MM.1S (cell line): ENCODE measurements at regions not wholly inside any gene's neighbourhood (a gene's known extent, or its start where the extent isn't known, plus 50 kb on each side); places are given as distances from the start of the nearest gene placed in this dataset.
A peak's percentile ranks its signal among the peaks of the same experiment; 100 is the strongest.

Source experiments
- DNase-seq: peaks from one replicate; pipeline ENCODE4 v3.0.0-alpha.2; 2015
- H2AFZ ChIP-seq: fragments of 300-600 bp; sonication (generic); 2 replicates; pipeline ENCODE4 v1.6.0; 2016; ENCODE audit warnings: antibody characterized with exemption, low read length
- H3F3A ChIP-seq: fragments of 300-600 bp; sonication (generic); 2 replicates; pipeline ENCODE4 v1.6.1; 2016; ENCODE audit warnings: mild to moderate bottlenecking, antibody characterized with exemption, low read length, moderate library complexity, mixed read lengths; ENCODE audit not compliant: insufficient read depth
- H3K27ac ChIP-seq: fragments of 300-600 bp; sonication (generic); 2 replicates; pipeline ENCODE4 v1.5.1; 2016; ENCODE audit warnings: mild to moderate bottlenecking, low read length
- H3K27me3 ChIP-seq: fragments of 300-600 bp; sonication (generic); replicated peaks from 2 replicates; pipeline ENCODE4 v1.6.0; 2016; ENCODE audit warnings: low read length; ENCODE audit not compliant: insufficient read depth
- H3K36me3 ChIP-seq: fragments of 300-600 bp; sonication (generic); replicated peaks from 2 replicates; pipeline ENCODE4 v1.6.1; 2016; ENCODE audit warnings: mild to moderate bottlenecking, low read length, mixed read lengths; ENCODE audit not compliant: insufficient read depth
- H3K4me1 ChIP-seq: fragments of 300-600 bp; sonication (generic); 2 replicates; pipeline ENCODE4 v1.6.1; 2016; ENCODE audit warnings: low read length, mixed read lengths
- H3K4me2 ChIP-seq: fragments of 300-600 bp; sonication (generic); 2 replicates; pipeline ENCODE4 v1.6.0; 2016; ENCODE audit warnings: low read depth, low read length
- H3K4me3 ChIP-seq: fragments of 300-600 bp; sonication (generic); 2 replicates; pipeline ENCODE4 v1.5.1; 2016; ENCODE audit warnings: low read length, mixed read lengths
- H3K79me2 ChIP-seq: fragments of 300-600 bp; sonication (generic); 2 replicates; pipeline ENCODE4 v1.6.1; 2016; ENCODE audit warnings: mixed run types, low read length, mixed read lengths
- H3K9ac ChIP-seq: fragments of 300-600 bp; sonication (generic); 2 replicates; pipeline ENCODE4 v1.6.1; 2016; ENCODE audit warnings: low read length, mixed read lengths
- H3K9me2 ChIP-seq: fragments of 300-600 bp; sonication (generic); replicated peaks from 2 replicates; pipeline ENCODE4 v1.6.1; 2016; ENCODE audit warnings: mild to moderate bottlenecking, low read length, mixed read lengths; ENCODE audit not compliant: insufficient read depth
- H3K9me3 ChIP-seq: fragments of 300-600 bp; sonication (generic); replicated peaks from 2 replicates; pipeline ENCODE4 v1.6.1; 2016; ENCODE audit warnings: mild to moderate bottlenecking, low read length, mixed read lengths; ENCODE audit not compliant: insufficient read depth
- H4K20me1 ChIP-seq: fragments of 300-600 bp; sonication (generic); 2 replicates; pipeline ENCODE4 v1.6.1; 2016; ENCODE audit warnings: mild to moderate bottlenecking, low read length, moderate library complexity, mixed read lengths; ENCODE audit not compliant: insufficient read depth
- EZH2 ChIP-seq: fragments of 300-600 bp; sonication (generic); optimal IDR thresholded peaks from 2 replicates; pipeline ENCODE3; 2017; ENCODE audit warnings: low read depth, mild to moderate bottlenecking, antibody characterized with exemption, low read length, mixed read lengths
- EZH2phosphoT487 ChIP-seq: fragments of 300-600 bp; sonication (generic); IDR thresholded peaks from 2 replicates; pipeline ENCODE4 v1.6.1; 2018; ENCODE audit warnings: antibody characterized with exemption, low read length
- TF ChIP-seq, protein P1 (sequence below): fragments of 300-600 bp; sonication (generic); IDR thresholded peaks from 2 replicates; pipeline ENCODE4 v1.5.1; 2016; ENCODE audit warnings: antibody characterized with exemption, low read length, mixed read lengths

- H3K27ac ChIP-seq = no peak overlapping the region
- no peak overlapping the region for H2AFZ ChIP-seq
- H3K36me3 ChIP-seq = no peaks in the 10 kb centered on the region
- TF ChIP-seq, protein P1, sequence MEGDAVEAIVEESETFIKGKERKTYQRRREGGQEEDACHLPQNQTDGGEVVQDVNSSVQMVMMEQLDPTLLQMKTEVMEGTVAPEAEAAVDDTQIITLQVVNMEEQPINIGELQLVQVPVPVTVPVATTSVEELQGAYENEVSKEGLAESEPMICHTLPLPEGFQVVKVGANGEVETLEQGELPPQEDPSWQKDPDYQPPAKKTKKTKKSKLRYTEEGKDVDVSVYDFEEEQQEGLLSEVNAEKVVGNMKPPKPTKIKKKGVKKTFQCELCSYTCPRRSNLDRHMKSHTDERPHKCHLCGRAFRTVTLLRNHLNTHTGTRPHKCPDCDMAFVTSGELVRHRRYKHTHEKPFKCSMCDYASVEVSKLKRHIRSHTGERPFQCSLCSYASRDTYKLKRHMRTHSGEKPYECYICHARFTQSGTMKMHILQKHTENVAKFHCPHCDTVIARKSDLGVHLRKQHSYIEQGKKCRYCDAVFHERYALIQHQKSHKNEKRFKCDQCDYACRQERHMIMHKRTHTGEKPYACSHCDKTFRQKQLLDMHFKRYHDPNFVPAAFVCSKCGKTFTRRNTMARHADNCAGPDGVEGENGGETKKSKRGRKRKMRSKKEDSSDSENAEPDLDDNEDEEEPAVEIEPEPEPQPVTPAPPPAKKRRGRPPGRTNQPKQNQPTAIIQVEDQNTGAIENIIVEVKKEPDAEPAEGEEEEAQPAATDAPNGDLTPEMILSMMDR = no peak
- TF ChIP-seq EZH2 = no peak
- TF ChIP-seq EZH2phosphoT487 = no peak
- no peaks in the 10 kb centered on the region for H3K9me3 ChIP-seq
- H3F3A ChIP-seq = no peaks in the 10 kb centered on the region
- peak; percentile 83 for DNase-seq
- peaks cover 20% of the 10 kb centered on the region for H3K27me3 ChIP-seq
- no peak overlapping the region for H3K4me2 ChIP-seq
- no peaks in the 10 kb centered on the region for H3K4me1 ChIP-seq
- H3K79me2 ChIP-seq = no peaks in the 10 kb centered on the region
- no peaks in the 10 kb centered on the region for H4K20me1 ChIP-seq
- no peaks in the 10 kb centered on the region for H3K9me2 ChIP-seq
- H3K9ac ChIP-seq = no peak overlapping the region
- no peak overlapping the region for H3K4me3 ChIP-seq
These were observed 150.9 kb upstream of the MCTP2 start for GRCh38 chr15:94080416-94080815.

GRCh38 chr15:94079968-94080367, 151.4 kb upstream of the MCTP2 start:
- Histone ChIP-seq H3K9ac (no peak overlapping the region), H3K36me3 (no peaks in the 10 kb centered on the region), H3K4me1 (no peaks in the 10 kb centered on the region), H3K4me2 (no peak overlapping the region), H2AFZ (no peak overlapping the region), H3K4me3 (no peak overlapping the region), H4K20me1 (no peaks in the 10 kb centered on the region), H3K27me3 (peaks cover 20% of the 10 kb centered on the region), H3K9me3 (no peaks in the 10 kb centered on the region), H3K9me2 (no peaks in the 10 kb centered on the region), H3K79me2 (no peaks in the 10 kb centered on the region), H3F3A (no peaks in the 10 kb centered on the region), H3K27ac (no peak overlapping the region)
- DNase-seq = no peak
- TF ChIP-seq EZH2phosphoT487 = no peak
- TF ChIP-seq, protein P1 = no peak
- TF ChIP-seq EZH2 = no peak

DNA sequence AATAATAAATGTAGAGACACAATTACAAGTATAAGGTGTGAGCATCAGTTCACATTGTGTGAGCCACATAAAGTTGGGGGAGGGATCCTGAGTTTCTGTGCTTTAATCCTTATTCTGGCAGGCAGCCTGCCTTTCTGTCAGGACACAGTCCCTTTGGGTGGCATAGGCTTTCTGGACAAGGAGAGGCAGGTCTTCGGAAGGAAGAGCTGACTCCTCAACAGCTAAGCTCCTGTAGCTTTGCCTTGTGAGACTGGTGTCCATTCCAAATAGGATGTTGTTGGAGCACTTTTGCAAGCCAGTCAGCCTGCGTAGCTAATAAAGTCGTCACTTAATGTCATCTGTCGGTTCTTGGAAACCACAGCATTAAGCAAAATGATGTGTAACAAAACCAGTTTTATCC, 151.9 kb upstream of the MCTP2 start:
- no peak overlapping the region for H2AFZ ChIP-seq
- H3K4me1 ChIP-seq = no peaks in the 10 kb centered on the region
- H3K4me2 ChIP-seq = no peak overlapping the region
- no peaks in the 10 kb centered on the region for H3K9me3 ChIP-seq
- H4K20me1 ChIP-seq = no peaks in the 10 kb centered on the region
- no peak for DNase-seq
- H3F3A ChIP-seq = no peaks in the 10 kb centered on the region
- TF ChIP-seq EZH2 (no peak), EZH2phosphoT487 (no peak)
- TF ChIP-seq, protein P1 = no peak
- H3K27me3 ChIP-seq = peaks cover 20% of the 10 kb centered on the region
- H3K27ac ChIP-seq = no peak overlapping the region
- no peaks in the 10 kb centered on the region for H3K79me2 ChIP-seq
- H3K9me2 ChIP-seq = no peaks in the 10 kb centered on the region
- no peak overlapping the region for H3K4me3 ChIP-seq
- no peak overlapping the region for H3K9ac ChIP-seq
- H3K36me3 ChIP-seq = no peaks in the 10 kb centered on the region

- Histone ChIP-seq H3K79me2 (no peaks in the 10 kb centered on the region), H3K4me1 (no peaks in the 10 kb centered on the region), H3K27me3 (peaks cover 20% of the 10 kb centered on the region), H3K4me2 (no peak overlapping the region), H3K27ac (no peak overlapping the region), H3F3A (no peaks in the 10 kb centered on the region), H3K36me3 (no peaks in the 10 kb centered on the region), H3K9me3 (no peaks in the 10 kb centered on the region), H3K4me3 (no peak overlapping the region), H2AFZ (no peak overlapping the region), H3K9ac (no peak overlapping the region), H4K20me1 (no peaks in the 10 kb centered on the region), H3K9me2 (no peaks in the 10 kb centered on the region)
- TF ChIP-seq, protein P1 = no peak
- no peak for TF ChIP-seq EZH2phosphoT487
- no peak for TF ChIP-seq EZH2
- no peak for DNase-seq
These were observed 153.4 kb upstream of the MCTP2 start for GRCh38 chr15:94077938-94078337.
